Upper lobe of left lung (tissue), 4 donors: ENCODE measurements at regions not wholly inside any gene's neighbourhood (a gene's known extent, or its start where the extent isn't known, plus 50 kb on each side); places are given as distances from the start of the nearest gene placed in this dataset.

Experiments used
- EP300 ChIP-seq, 4 donors: sonication (generic); formaldehyde crosslinking; IDR thresholded peaks; one replicate each; pipeline ENCODE4 v1.5.1; 2017; ENCODE audit warnings: antibody characterized with exemption in 4 of 4, control low read depth in 2 of 4
- POLR2A ChIP-seq, 4 donors: fragments of 450-650 bp; IDR thresholded peaks; one replicate each; pipeline ENCODE4 v1.5.1; 2016 to 2017; ENCODE audit warnings: antibody characterized with exemption in 4 of 4, mild to moderate bottlenecking in 2 of 4
- TF ChIP-seq, protein P1 (sequence below), 6 experiments: fragments of 450-650 bp in 4 of 6; fragments of 200-600 bp in 2 of 6; sonication (generic) in 2 of 6; IDR thresholded peaks; one replicate each; pipeline ENCODE4 v1.5.1; 2016 to 2019; ENCODE audit warnings: antibody characterized with exemption in 6 of 6

DNA sequence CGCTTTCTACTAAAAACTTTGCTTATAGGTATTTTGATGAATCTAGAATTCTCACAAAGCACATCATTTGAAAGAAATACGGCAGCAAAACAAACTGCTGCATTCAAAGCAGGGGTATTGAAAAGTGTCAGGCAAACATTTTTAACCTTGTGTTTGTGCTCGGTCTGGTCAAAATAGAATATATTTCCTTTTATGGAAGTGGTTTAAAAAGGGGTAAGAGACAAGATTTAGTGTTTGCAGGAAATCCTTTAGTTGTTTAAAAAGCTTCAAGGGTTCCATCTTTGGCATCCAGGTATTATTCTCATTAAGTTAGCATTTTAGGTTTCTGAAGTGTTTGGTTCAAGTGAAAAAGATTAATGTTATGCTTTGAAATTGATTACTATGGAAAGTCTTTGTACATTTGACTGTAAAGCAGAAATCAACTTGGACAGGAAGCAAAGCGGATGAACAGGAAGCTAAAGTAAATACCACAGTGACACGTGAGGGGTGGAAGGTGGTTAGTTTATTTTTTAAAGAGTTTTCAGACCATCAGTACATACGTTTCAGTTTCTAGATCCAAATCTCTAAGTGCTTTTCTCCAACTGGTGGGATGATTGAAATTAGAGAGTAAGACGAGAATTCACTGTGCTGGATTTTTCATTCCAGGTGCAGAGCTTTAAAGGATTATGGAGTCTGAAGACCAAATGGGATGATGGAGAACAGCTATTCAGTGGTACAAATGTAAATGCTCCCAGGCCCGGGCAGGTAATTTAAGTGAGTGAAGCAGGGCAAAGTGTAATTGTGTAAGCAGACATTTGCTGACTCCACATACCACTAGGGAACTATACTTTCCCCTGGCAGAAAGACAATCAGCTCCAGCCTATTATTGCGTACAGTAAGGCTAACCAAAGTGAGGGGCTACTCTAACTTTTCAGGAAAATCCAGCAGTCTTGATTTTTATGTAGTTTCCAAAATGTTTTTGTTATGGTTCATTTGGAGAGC lies 341.8 kb upstream of the TBL1XR1 start:
- TF ChIP-seq, protein P1, sequence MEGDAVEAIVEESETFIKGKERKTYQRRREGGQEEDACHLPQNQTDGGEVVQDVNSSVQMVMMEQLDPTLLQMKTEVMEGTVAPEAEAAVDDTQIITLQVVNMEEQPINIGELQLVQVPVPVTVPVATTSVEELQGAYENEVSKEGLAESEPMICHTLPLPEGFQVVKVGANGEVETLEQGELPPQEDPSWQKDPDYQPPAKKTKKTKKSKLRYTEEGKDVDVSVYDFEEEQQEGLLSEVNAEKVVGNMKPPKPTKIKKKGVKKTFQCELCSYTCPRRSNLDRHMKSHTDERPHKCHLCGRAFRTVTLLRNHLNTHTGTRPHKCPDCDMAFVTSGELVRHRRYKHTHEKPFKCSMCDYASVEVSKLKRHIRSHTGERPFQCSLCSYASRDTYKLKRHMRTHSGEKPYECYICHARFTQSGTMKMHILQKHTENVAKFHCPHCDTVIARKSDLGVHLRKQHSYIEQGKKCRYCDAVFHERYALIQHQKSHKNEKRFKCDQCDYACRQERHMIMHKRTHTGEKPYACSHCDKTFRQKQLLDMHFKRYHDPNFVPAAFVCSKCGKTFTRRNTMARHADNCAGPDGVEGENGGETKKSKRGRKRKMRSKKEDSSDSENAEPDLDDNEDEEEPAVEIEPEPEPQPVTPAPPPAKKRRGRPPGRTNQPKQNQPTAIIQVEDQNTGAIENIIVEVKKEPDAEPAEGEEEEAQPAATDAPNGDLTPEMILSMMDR (IDR thresholded peaks at IDR 0.05): no peak
- TF ChIP-seq POLR2A (IDR thresholded peaks at IDR 0.05): no peak
- TF ChIP-seq EP300 (IDR thresholded peaks at IDR 0.05): no peak
